ENCODE measurements at regions not wholly inside any gene's neighbourhood (a gene's known extent, or its start where the extent isn't known, plus 50 kb on each side); places are given as distances from the start of the nearest gene placed in this dataset.

GRCh38 chr7:25727876-25728275 is 424.1 kb upstream of the NFE2L3 start:
- no peak for TF ChIP-seq CTCF (conservative IDR thresholded peaks at IDR 0.05; ENCODE audit: low read length)
- H3K4me3 ChIP-seq (ENCODE audit: low read length) = no peak overlapping the region
- no peak for DNase-seq (ENCODE audit: low read depth)

GRCh38 chr7:25731068-25731845 is 420.7 kb upstream of the NFE2L3 start:
- H3K4me3 ChIP-seq (ENCODE audit: low read length) = no peak overlapping the region
- TF ChIP-seq CTCF (conservative IDR thresholded peaks at IDR 0.05; ENCODE audit: low read length) = no peak
- DNase-seq (ENCODE audit: low read depth) = no peak

GRCh38 chr7:25731846-25732245 is 420.2 kb upstream of the NFE2L3 start:
- no peak overlapping the region for H3K4me3 ChIP-seq (ENCODE audit: low read length)
- DNase-seq (ENCODE audit: low read depth) = no peak
- no peak for TF ChIP-seq CTCF (conservative IDR thresholded peaks at IDR 0.05; ENCODE audit: low read length)

- DNase-seq (ENCODE audit: low read depth) = no peak
- no peak for TF ChIP-seq CTCF (conservative IDR thresholded peaks at IDR 0.05; ENCODE audit: low read length)
- H3K4me3 ChIP-seq (ENCODE audit: low read length) = no peak overlapping the region
Observed at GRCh38 chr7:25732766-25733217, 419.2 kb upstream of the NFE2L3 start.

- TF ChIP-seq CTCF (conservative IDR thresholded peaks at IDR 0.05; ENCODE audit: low read length) = no peak
- DNase-seq (ENCODE audit: low read depth) = no peak
- H3K4me3 ChIP-seq (ENCODE audit: low read length) = no peak overlapping the region
Observed at GRCh38 chr7:25735674-25736242, 416.2 kb upstream of the NFE2L3 start.

- no peak overlapping the region for H3K4me3 ChIP-seq (ENCODE audit: low read length)
- TF ChIP-seq CTCF (conservative IDR thresholded peaks at IDR 0.05; ENCODE audit: low read length) = no peak
- no peak for DNase-seq (ENCODE audit: low read depth)
Observed at GRCh38 chr7:25738528-25738927, 413.5 kb upstream of the NFE2L3 start.

GRCh38 chr7:25739143-25739542 is 412.9 kb upstream of the NFE2L3 start:
- TF ChIP-seq CTCF (conservative IDR thresholded peaks at IDR 0.05; ENCODE audit: low read length) = no peak
- H3K4me3 ChIP-seq (ENCODE audit: low read length) = no peak overlapping the region
- DNase-seq (ENCODE audit: low read depth) = no peak
